GM13977 (cell line): ENCODE measurements at regions not wholly inside any gene's neighbourhood (a gene's known extent, or its start where the extent isn't known, plus 50 kb on each side); places are given as distances from the start of the nearest gene placed in this dataset.
"Not testable (repeated sequence)": the region's sequence is repeated elsewhere in the genome, so short reads cannot be mapped to it uniquely, and the experiment has no call there.

ENCODE experiments used
- DNase-seq: peaks from one replicate; pipeline ENCODE4 v3.0.0; 2012; ENCODE audit warnings: low spot score
- CTCF ChIP-seq: IDR thresholded peaks from 2 replicates; pipeline ENCODE4 v1.5.1; 2012; ENCODE audit warnings: mild to moderate bottlenecking, control low read depth; ENCODE audit not compliant: insufficient read depth; ENCODE audit errors: extremely low read depth, missing control alignments
- in situ Hi-C: fragments of 300-500 bp; cut with MboI; formaldehyde crosslinking; loops from one replicate; pipeline ENCODE4 v1.12.0; 2022; ENCODE audit warnings: low sequenced_read_pairs, low pct_unique_long_range_greater_than_20kb, mixed read lengths, inconsistent platforms; ENCODE audit not compliant: unreplicated experiment

GRCh38 chr3:84307339-84307738 is 651.5 kb upstream of the CADM2 start:
- no peak for TF ChIP-seq CTCF
- DNase-seq, result no peak
- in situ Hi-C loops, result no loop called here

GRCh38 chr3:84308379-84308778 is 650.4 kb upstream of the CADM2 start:
- TF ChIP-seq CTCF, result no peak
- in situ Hi-C loops, result no loop called here

DNA sequence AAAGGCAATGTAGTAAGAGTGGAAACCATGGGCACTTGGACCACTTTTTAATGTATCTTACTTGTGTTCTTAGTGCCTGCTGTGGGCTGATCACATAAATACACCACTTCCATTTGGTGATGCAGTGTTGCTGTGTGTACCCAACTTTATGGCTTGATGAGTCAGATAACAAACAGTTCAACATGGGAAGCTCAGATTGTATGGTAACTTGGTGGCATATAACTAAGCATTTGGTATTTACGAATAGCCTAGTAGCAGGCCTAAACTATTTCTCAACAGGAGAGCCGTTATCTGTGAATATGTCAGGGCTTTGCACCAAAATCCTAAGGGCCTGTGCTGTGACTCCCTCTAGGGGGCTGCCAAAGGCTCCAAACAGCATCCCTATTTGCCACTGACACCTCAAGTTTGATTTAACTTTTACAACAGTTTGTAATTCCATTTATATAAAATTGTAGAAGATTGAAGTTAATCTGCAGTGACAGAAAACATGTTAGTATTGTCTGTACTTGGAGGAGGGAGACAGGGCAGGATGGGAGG is 640.4 kb upstream of the CADM2 start:
- no peak for TF ChIP-seq CTCF
- in situ Hi-C loops, result no loop called here
- DNase-seq, result no peak

More at GRCh38 chr3:84308379-84308778, 650.4 kb upstream of the CADM2 start:
- DNase-seq, result no peak

DNA sequence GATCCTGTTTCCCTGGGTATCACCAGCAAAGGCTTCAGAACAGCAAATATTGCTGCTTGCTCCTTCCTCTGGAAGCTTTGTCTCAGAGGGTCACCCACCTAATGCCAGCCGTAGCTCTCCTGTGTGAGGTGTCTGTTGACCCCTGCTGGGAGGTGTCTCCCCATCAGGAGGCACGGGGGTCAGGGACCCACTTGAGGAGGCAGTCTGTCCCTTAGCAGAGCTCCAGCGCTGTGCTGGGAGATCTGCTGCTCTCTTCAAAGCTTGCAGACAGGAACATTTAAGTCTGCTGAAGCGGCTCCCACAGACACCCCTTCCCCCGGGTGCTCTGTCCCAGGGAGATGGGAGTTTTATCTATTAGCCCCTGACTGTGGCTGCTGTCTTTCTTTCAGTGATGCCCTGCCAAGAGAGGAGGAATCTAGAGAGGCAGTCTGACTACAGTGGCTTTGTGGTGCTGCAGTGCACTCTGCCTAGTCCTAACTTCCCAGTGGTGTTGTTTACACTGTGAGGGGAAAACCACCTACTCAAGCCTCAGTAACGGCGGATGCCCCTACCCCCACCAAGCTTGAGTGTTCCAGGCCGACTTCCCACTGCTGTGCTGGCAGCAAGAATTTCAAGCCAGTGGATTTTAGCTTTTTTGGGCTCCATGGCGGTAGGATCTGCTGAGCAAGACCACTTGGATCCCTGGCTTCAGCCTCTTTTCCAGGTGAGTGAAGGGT is 593.1 kb upstream of the CADM2 start:
- in situ Hi-C loops, DNase-seq: not testable (repeated sequence)
